ENCODE measurements at regions not wholly inside any gene's neighbourhood (a gene's known extent, or its start where the extent isn't known, plus 50 kb on each side); places are given as distances from the start of the nearest gene placed in this dataset.

GRCh38 chr3:28835249-28835648 lies 445.6 kb upstream of the RBMS3 start:
- no peak for DNase-seq

DNA sequence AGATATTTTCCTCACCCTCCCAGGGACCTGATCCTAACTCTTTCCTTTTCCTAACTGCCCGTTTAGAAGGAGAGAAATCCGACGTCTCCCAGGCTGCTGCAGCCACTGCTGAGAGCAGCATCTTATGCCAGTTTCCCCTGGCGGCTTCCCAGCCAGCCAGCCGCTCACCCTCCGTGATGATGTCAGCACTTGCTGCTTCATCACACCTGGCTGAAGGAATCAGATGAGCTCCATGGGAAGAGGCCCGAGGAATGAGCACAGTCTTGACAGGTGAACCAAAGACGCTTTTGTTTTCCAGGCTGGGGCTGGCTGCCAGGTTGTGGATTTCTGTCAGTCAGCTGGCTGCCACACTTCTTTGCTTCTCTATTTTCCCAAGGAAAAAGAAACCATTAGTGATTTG lies 445.1 kb upstream of the RBMS3 start:
- no peak for DNase-seq

DNA sequence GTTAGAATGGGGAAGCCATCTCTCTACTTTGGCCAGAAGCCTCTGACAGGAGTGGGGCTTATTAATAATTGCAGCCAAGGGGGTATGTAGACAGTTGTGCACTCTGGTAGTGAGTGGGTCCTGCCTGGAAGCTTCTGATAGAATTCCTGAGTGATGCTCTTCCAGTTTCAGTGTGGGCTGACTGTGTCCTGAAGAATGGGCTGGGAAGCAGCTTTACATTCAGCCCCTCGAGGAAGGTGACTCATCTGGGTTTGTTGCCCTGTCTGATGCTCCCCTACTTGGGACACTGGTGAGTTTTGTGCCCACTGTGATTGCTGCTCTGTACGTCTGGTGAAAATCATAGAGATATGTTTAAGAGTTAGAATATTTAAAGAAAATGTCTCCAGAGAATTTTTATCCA lies 444.7 kb upstream of the RBMS3 start:
- DNase-seq, result no peak

DNA sequence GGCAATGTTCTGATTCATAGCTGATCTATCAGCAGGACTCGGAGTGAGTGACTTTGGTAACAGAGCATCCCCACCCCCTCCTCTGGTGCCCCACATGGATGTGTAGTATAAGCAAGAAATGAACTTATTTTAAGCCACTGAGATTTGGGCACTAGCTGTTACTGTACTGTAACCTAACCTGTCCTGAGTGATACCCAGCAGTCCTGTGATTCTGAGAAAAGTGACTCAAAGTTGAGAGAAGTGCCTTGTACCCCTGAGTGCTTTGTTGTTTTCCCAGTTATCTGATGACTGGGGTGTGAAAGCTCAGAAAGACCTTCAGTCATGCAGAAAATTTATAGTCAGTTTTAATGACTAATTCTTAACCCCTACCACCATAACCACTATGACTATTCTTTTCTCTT lies 439.9 kb upstream of the RBMS3 start:
- DNase-seq, result no peak

GRCh38 chr3:28841441-28841840 lies 439.4 kb upstream of the RBMS3 start:
- no peak for DNase-seq

- no peak for DNase-seq
Measured at GRCh38 chr3:28844298-28845005, 436.4 kb upstream of the RBMS3 start.

DNA sequence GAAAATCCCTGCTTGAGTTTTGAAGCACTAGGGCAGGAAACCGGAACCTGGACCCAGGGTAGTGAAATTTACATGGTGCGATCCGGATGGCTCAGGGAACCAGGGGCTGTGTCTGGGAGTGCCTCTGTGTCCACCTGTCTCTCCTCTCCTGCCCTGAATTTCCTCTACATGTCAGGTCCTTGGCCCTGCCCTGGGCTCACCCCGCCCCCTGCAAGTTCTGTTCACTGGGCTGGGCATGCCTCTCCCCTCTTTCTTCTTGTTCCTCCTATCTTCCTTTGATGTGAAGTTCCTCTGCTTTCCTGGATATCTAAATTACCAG lies 435.9 kb upstream of the RBMS3 start:
- DNase-seq, result no peak

DNA sequence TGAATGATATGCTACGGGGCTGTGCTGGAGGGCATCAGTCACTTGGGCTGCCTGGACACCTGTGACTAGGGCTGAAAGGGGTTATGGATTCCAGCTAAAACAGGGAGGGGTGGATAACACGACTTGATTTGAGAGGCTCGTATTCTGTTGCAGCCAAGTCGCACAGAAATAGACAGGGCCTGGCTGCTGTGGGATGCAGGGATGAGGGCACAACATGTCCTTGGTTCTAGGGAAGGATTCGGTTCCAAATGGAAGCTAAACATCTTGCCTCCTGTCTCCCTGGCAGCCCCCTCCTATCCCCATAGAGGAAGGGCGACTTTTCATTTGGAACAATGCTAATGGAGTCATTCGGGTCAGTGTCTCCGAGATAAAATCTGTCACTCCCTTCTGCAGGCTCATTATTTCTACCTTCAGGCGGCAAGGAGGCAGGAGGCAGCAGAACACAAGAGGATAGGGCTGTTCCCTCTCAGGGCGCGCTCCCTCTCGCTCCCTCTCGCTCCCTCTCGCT lies 433.8 kb upstream of the RBMS3 start:
- DNase-seq, result no peak

DNA sequence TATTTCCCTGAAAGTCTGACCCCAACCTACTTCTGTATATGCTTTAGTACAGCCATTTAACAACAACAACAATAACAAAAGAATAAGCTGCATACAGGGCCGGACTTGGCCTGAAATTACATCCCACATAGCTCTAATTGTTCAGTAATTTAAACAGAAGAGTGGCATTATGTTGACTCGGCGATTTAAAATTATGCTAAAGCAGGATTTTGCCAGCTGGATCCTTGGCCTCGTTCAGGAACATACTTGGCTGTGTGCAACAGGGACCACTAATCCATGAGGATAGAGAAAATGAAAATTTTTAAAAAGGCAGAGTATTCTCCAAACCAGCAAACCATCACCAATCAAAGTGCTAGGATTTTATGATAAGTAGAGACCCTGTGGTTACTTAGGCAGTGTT lies 433.1 kb upstream of the RBMS3 start:
- no peak for DNase-seq

DNA sequence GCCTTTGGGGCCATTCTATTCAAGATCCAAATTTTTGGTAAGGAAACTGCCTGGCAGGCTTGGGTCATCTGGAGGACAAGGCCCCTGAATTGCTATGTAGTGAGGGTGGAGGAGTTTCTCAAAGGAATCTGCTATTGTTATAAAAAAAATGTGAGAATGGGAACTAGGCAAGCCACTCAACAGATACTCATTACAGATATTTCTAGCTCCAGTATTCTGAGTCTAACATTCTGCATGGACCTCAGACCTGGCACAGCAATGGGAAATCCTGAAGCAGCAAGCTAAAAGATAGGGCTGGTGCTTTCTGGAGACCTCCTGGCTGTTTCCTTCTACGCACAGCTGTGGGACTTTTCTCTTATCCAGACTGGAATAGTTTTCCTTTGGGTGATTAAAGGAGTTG lies 430.7 kb upstream of the RBMS3 start:
- no peak for DNase-seq

GRCh38 chr3:28853830-28854229 lies 427.0 kb upstream of the RBMS3 start:
- no peak for DNase-seq

- DNase-seq, result no peak
Measured at GRCh38 chr3:28856796-28857195, 424.1 kb upstream of the RBMS3 start.

GRCh38 chr3:28859897-28860296 lies 421.0 kb upstream of the RBMS3 start:
- no peak for DNase-seq

GRCh38 chr3:28860307-28860706 lies 420.6 kb upstream of the RBMS3 start:
- no peak for DNase-seq

- DNase-seq, result no peak
Measured at GRCh38 chr3:28863186-28863585, 417.7 kb upstream of the RBMS3 start.

DNA sequence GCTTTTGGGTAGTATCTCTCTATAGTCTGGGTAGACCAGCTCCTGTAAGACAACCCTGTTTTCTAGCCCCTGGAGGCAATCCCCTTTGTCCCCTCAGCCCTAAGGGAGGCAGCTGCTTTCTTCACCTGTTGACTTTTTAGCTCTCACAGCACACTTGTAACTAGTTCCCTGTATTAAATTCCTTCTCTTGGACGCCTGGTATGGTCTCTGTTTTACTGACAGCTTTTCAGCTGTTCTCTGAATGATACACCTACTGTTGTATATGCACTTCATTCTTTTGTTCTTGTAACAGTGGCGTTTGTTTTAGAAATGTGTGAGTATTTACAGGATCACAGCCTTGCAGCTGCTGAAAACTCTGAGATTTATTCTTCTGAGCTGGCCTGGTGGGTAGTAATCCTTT lies 413.0 kb upstream of the RBMS3 start:
- no peak for DNase-seq

DNA sequence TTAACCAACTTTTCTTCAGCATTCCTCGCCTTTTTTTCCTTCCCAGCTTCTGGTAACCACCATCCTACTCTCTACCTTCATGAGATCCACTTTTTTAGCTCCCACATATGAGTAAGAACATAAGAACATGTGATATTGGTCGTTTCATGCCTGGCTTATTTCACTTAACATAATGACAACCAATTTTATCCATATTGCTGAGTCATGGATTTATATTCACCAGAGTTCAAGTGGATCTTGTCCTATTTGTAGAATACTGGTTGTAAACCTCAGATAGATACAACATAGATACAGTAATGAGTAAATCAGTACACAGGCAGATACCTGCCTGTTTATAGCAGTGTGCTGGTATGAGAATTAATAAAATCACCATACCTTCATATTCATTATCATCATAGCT lies 412.0 kb upstream of the RBMS3 start:
- DNase-seq, result no peak

DNA sequence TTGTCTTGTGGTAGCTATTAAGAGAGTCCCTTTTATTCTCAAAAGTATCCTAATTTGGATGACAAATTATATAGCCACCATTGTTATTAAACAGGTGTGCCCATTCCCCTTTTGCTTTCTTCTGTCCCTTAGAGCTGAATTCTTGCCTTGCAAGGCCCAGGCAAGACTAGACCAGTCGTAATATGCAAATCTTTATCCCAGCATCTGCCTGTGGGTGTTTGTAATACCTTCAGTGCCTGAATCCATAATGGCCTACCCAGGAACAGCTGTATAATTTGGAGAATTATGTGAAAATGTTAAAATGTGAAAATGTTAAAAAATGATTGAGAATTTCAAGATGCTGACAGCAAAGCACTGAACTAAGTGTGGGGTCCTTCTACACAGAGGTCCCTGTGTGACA lies 403.0 kb upstream of the RBMS3 start:
- no peak for DNase-seq

DNA sequence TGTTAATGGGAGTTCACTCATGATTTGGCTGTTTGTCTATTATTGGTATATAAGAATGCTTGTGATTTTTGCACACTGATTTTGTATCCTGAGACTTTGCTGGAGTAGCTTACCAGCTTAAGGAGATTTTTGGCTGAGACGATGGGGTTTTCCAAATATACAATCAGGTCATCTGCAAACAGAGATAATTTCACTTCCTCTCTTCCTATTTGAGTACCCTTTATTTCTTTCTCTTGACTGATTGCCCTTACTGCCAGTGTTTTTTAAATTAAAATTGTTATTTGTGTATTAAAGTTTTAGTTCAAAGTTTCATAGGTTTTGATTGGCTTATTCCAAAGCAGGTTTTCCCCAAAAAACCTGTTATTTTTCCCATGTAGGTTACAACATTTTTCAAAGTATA lies 390.5 kb upstream of the RBMS3 start:
- DNase-seq, result no peak

GRCh38 chr3:28891485-28891884 lies 389.4 kb upstream of the RBMS3 start:
- DNase-seq, result no peak

GRCh38 chr3:28900301-28900700 lies 380.6 kb upstream of the RBMS3 start:
- DNase-seq, result no peak

DNA sequence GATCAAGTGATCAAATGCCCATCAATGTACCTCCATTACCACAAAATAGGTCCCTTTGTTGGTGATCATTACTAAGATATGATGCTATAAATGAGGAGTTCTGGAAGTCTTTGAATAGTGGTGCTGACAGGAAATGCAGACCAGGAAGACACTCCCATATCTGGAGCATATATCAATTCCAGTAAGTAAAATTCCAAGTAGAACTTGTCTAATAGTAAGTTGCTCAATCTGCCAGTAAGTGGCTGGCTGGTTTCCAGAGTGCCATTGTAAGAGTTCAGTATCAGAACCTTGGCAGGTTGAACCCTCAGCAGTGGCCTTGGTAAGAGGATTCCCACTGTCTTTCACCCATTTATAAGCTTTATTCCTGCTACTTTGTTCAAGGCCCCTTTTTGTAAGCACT lies 379.9 kb upstream of the RBMS3 start:
- no peak for DNase-seq

DNA sequence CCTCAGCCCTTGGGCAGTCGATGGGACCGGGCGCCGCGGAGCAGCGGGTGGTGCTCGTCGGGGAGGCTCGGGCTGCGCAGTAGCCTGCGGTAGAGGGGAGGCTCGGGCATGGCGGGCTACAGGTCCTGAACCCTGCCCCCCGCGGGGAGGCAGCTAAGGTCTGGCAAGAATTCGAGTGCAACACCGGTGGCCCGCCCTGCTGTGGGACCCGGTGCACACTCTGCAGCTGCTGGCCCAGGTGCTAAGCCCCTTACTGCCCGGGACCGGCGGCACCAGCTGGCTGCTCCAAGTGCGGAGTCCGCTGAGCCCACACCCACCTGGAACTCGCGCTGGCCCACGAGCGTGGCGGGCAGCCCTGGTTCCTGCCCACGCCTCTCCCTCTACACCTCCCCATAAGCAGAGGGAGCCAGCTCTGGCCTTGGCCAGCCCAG lies 377.7 kb upstream of the RBMS3 start:
- no peak for DNase-seq

DNA sequence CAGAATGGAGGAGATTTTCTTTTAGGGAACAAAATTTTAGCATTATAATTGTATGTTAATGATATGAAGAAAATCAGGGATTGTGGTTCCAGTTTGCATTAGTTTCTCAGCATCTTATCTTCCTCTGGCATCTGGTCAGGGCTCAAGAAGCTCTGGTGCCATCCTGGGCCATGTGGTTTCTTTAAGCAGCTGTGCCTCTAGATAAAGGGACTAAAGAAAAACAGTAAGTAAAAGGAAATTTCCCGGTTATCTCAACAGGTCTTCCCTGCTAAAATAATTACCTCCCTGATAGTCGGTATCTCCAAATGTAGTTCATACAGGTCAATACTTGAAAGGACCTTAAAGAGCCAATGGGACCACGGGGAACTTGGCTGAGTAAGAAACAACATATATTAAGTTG lies 375.1 kb upstream of the RBMS3 start:
- DNase-seq, result no peak

GRCh38 chr3:28906561-28907310 lies 374.1 kb upstream of the RBMS3 start:
- no peak for DNase-seq
